HL-60 (cell line): ENCODE measurements at regions not wholly inside any gene's neighbourhood (a gene's known extent, or its start where the extent isn't known, plus 50 kb on each side); places are given as distances from the start of the nearest gene placed in this dataset.

ENCODE experiments used
- DNase-seq, 2 experiments: peaks; one replicate each; pipeline ENCODE4 v3.0.0-alpha.2; 2010 to 2020; ENCODE audit warnings: low read depth in 1 of 2, low spot score in 1 of 2
- H3K27ac ChIP-seq: fragments of 250-450 bp; sonication (Bioruptor Pico); replicated peaks from 2 replicates; pipeline ENCODE4 v1.5.1; 2020; ENCODE audit warnings: mild to moderate bottlenecking, moderate library complexity
- H3K27me3 ChIP-seq: fragments of 250-450 bp; sonication (Bioruptor Pico); 2 replicates; pipeline ENCODE4 v1.5.1; 2021; ENCODE audit warnings: mild to moderate bottlenecking, moderate library complexity; ENCODE audit not compliant: insufficient read depth, poor library complexity, severe bottlenecking
- H3K4me3 ChIP-seq: replicated peaks from 2 replicates; pipeline ENCODE4 v1.5.1; 2011; ENCODE audit warnings: mild to moderate bottlenecking, control low read depth, low read length; ENCODE audit not compliant: insufficient read depth
- GABPA ChIP-seq: IDR thresholded peaks from 2 replicates; pipeline ENCODE4 v1.6.1; 2012; ENCODE audit warnings: low read depth
- POLR2AphosphoS5 ChIP-seq: IDR thresholded peaks from 2 replicates; pipeline ENCODE4 v1.6.1; 2012; ENCODE audit warnings: low read depth
- SPI1 ChIP-seq: IDR thresholded peaks from 2 replicates; pipeline ENCODE4 v1.6.1; 2012; ENCODE audit warnings: low read depth, mild to moderate bottlenecking, borderline replicate concordance
- TF ChIP-seq, protein P1 (sequence below): IDR thresholded peaks from one replicate; pipeline ENCODE4 v1.5.1; 2011; ENCODE audit warnings: low read length, control low read depth, inconsistent platforms; ENCODE audit not compliant: insufficient read depth
- TF ChIP-seq, protein P2 (sequence below): IDR thresholded peaks from 2 replicates; pipeline ENCODE4 v1.6.1; 2012; ENCODE audit warnings: low read depth; ENCODE audit not compliant: insufficient replicate concordance

DNA sequence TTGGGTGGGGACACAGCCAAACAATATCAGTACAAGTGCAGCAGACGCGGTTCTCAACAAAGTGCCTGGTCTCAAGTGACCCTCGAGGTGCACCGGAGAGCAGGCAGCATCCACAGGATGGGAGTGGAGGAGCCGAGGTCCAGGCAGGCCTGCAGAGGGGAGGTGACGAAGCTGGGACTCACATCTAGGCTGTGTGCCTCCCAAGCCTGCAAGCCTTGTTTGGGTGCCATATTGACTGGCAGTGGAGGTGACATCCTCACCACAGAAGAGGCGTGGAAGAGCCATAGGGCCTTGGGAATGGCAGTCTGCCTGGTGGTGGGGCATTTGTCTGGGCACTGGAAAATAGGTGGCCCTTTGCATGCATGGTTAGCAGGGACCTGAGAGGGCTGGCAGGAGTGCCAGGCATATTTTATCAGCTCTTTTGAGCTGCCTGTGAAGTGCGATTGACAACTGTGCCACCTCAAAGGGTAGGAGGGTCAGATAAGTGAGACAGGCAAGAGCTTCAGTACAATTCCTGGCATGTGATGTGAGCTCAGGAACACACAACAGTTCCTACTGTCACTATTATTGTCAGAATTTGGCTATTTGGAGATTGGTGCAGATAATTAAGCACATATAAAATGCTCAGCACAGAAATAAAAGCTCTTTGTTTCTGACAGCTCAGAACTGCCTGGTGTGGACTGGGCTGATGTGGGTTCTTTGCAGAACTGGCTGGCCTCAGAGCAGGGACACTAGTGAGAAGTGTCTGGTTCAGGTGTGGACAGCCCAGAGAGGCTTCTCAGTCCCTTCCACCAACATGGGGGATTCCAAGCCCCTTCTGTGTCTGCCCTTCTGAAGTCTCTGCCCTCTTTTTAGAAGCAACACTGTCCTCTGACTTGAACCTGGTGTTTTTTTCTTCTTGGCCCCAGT is 347.6 kb upstream of the AJAP1 start:
- no peak for DNase-seq
- TF ChIP-seq SPI1, result no peak
- TF ChIP-seq, protein P1, sequence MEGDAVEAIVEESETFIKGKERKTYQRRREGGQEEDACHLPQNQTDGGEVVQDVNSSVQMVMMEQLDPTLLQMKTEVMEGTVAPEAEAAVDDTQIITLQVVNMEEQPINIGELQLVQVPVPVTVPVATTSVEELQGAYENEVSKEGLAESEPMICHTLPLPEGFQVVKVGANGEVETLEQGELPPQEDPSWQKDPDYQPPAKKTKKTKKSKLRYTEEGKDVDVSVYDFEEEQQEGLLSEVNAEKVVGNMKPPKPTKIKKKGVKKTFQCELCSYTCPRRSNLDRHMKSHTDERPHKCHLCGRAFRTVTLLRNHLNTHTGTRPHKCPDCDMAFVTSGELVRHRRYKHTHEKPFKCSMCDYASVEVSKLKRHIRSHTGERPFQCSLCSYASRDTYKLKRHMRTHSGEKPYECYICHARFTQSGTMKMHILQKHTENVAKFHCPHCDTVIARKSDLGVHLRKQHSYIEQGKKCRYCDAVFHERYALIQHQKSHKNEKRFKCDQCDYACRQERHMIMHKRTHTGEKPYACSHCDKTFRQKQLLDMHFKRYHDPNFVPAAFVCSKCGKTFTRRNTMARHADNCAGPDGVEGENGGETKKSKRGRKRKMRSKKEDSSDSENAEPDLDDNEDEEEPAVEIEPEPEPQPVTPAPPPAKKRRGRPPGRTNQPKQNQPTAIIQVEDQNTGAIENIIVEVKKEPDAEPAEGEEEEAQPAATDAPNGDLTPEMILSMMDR, result no peak
- TF ChIP-seq, protein P2, sequence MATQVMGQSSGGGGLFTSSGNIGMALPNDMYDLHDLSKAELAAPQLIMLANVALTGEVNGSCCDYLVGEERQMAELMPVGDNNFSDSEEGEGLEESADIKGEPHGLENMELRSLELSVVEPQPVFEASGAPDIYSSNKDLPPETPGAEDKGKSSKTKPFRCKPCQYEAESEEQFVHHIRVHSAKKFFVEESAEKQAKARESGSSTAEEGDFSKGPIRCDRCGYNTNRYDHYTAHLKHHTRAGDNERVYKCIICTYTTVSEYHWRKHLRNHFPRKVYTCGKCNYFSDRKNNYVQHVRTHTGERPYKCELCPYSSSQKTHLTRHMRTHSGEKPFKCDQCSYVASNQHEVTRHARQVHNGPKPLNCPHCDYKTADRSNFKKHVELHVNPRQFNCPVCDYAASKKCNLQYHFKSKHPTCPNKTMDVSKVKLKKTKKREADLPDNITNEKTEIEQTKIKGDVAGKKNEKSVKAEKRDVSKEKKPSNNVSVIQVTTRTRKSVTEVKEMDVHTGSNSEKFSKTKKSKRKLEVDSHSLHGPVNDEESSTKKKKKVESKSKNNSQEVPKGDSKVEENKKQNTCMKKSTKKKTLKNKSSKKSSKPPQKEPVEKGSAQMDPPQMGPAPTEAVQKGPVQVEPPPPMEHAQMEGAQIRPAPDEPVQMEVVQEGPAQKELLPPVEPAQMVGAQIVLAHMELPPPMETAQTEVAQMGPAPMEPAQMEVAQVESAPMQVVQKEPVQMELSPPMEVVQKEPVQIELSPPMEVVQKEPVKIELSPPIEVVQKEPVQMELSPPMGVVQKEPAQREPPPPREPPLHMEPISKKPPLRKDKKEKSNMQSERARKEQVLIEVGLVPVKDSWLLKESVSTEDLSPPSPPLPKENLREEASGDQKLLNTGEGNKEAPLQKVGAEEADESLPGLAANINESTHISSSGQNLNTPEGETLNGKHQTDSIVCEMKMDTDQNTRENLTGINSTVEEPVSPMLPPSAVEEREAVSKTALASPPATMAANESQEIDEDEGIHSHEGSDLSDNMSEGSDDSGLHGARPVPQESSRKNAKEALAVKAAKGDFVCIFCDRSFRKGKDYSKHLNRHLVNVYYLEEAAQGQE, result no peak
- no peak for TF ChIP-seq POLR2AphosphoS5
- TF ChIP-seq GABPA, result no peak
- no peak overlapping the region for H3K4me3 ChIP-seq
- H3K27ac ChIP-seq, result no peak overlapping the region
- H3K27me3 ChIP-seq, result no peaks in the 10 kb centered on the region

DNA sequence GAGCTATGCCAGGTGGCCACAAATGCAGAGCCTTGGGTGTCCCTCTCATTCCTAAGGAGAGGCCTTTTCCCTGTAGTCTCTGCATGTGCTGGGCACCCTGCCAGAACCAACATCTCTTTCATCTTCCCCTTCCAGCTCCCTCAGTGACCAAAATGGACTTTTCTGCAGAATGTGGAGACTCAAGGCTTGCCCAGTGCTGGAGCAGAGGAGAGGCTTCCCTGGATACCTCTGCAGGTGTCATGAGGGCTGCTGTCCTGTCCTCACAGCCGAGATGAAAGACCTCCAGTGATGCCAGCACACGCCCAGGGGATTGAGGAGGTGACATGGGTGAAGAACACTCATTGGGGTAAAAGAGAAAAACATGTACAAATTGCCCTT is 347.0 kb upstream of the AJAP1 start:
- TF ChIP-seq, protein P2, result no peak
- TF ChIP-seq GABPA (no peak), POLR2AphosphoS5 (no peak)
- TF ChIP-seq, protein P1, result no peak
- Histone ChIP-seq H3K27ac (no peak overlapping the region), H3K4me3 (no peak overlapping the region), H3K27me3 (no peaks in the 10 kb centered on the region)
- no peak for DNase-seq

DNA sequence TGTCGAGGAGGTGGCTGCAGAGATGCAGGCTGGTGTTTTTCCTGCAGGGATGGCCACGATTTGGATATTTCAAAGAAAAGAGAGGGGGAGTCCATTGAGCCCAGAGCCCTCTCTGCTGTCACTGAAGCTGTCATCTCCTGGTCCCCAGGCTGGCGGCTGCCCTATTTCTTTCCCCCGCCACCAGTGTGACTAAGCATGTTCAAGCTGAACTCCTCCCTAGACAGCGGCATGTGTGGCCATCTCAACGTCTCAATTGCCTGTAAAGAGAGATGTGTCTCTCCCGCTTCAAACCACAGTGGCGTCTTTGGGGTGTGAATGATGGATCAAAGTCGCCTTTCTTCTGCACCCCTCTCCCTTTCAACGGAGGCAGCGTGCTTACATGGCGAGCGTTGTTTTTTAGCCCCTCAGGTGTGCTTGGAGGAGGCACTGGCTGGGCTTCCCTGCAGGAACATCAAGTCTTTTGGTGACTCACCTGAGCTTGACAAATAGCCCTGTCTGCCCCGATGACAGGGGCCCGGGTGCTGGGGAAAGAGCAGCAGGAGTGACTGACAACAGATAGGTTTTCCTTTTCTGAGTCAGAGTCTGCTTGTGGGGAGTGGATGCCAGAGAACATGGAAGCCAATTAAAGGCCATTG is 346.4 kb upstream of the AJAP1 start:
- H3K27me3 ChIP-seq, result no peaks in the 10 kb centered on the region
- no peak for DNase-seq
- H3K27ac ChIP-seq, result no peak overlapping the region
- no peak for TF ChIP-seq POLR2AphosphoS5
- TF ChIP-seq, protein P1, result no peak
- no peak for TF ChIP-seq SPI1
- TF ChIP-seq GABPA, result no peak
- TF ChIP-seq, protein P2, result no peak
- no peak overlapping the region for H3K4me3 ChIP-seq
